ENCODE measurements at regions not wholly inside any gene's neighbourhood (a gene's known extent, or its start where the extent isn't known, plus 50 kb on each side); places are given as distances from the start of the nearest gene placed in this dataset.
A peak's percentile ranks its signal among the peaks of the same experiment; 100 is the strongest.

GRCh38 chr14:100955201-100955600, 51.7 kb upstream of the RTL1 start:
- no peak overlapping the region for H2BK5ac ChIP-seq (ENCODE audit: low read depth, low read length, poor library complexity, severe bottlenecking)
- no peak overlapping the region for H2AFZ ChIP-seq (ENCODE audit: low read depth, low read length)
- peak; percentile 1 for DNase-seq
- no peak overlapping the region for H3K4me2 ChIP-seq (ENCODE audit: low read length, poor library complexity, severe bottlenecking)
- no peak overlapping the region for H3K23ac ChIP-seq (ENCODE audit: low read length in 2 of 2)
- H2BK120ac ChIP-seq (ENCODE audit: low read depth, low read length): no peak overlapping the region
- no peak overlapping the region for H3K9ac ChIP-seq (ENCODE audit: low read length)
- WGBS: 67% methylated on average over 1 of the region's 2 CpGs
- H3K27me3 ChIP-seq (ENCODE audit: control insufficient read depth in 1 of 2, insufficient read depth in 1 of 2, low read length in 2 of 2): no peaks in the 10 kb centered on the region
- no peak overlapping the region for H3K14ac ChIP-seq (ENCODE audit: low read length in 2 of 2)
- no peaks in the 10 kb centered on the region for H3K9me3 ChIP-seq (ENCODE audit: control insufficient read depth, low read length)
- H3K18ac ChIP-seq (ENCODE audit: low read depth in 1 of 2, low read length in 2 of 2): no peak overlapping the region
- H2BK15ac ChIP-seq (ENCODE audit: low read depth, poor library complexity, severe bottlenecking): no peak overlapping the region
- no peak overlapping the region for H3K27ac ChIP-seq (ENCODE audit: low read length, poor library complexity, severe bottlenecking)
- no peaks in the 10 kb centered on the region for H3K4me1 ChIP-seq (ENCODE audit: control insufficient read depth, insufficient read depth, low read depth, low read length)
- no peak overlapping the region for H2AK5ac ChIP-seq (ENCODE audit: low read length, severe bottlenecking)
- H3K4ac ChIP-seq (ENCODE audit: low read depth in 1 of 2, low read length in 2 of 2): no peak overlapping the region
- no peak overlapping the region for H4K91ac ChIP-seq (ENCODE audit: low read length)
- no peak overlapping the region for H3K4me3 ChIP-seq (ENCODE audit: insufficient read depth in 1 of 2, low read depth in 1 of 2, low read length in 2 of 2)
- no peaks in the 10 kb centered on the region for H3K79me1 ChIP-seq (replicated peaks; ENCODE audit: low read length, poor library complexity, severe bottlenecking)
- H3K36me3 ChIP-seq (ENCODE audit: control insufficient read depth in 1 of 2, insufficient read depth in 2 of 2, low read depth in 1 of 2, low read length in 2 of 2): peaks cover 0 to 86% of the 10 kb centered on the region in 2 experiments
- no peak overlapping the region for H4K8ac ChIP-seq (ENCODE audit: low read length)
- no peak overlapping the region for H2BK12ac ChIP-seq (ENCODE audit: low read length in 2 of 2)

- H3K4ac ChIP-seq (ENCODE audit: low read depth in 1 of 2, low read length in 2 of 2): no peak overlapping the region
- no peak overlapping the region for H3K23ac ChIP-seq (ENCODE audit: low read length in 2 of 2)
- H3K79me1 ChIP-seq (replicated peaks; ENCODE audit: low read length, poor library complexity, severe bottlenecking): no peaks in the 10 kb centered on the region
- H3K9ac ChIP-seq (ENCODE audit: low read length): no peak overlapping the region
- no peak overlapping the region for H2AFZ ChIP-seq (ENCODE audit: low read depth, low read length)
- no peaks in the 10 kb centered on the region for H3K4me1 ChIP-seq (ENCODE audit: control insufficient read depth, insufficient read depth, low read depth, low read length)
- no peak overlapping the region for H2AK5ac ChIP-seq (ENCODE audit: low read length, severe bottlenecking)
- no peak for DNase-seq
- H3K14ac ChIP-seq (ENCODE audit: low read length in 2 of 2): no peak overlapping the region
- no peak overlapping the region for H3K4me2 ChIP-seq (ENCODE audit: low read length, poor library complexity, severe bottlenecking)
- WGBS: 0% methylated on average over 1 of the region's 1 CpG
- no peak overlapping the region for H4K91ac ChIP-seq (ENCODE audit: low read length)
- no peak overlapping the region for H2BK12ac ChIP-seq (ENCODE audit: low read length in 2 of 2)
- H3K18ac ChIP-seq (ENCODE audit: low read depth in 1 of 2, low read length in 2 of 2): no peak overlapping the region
- no peaks in the 10 kb centered on the region for H3K27me3 ChIP-seq (ENCODE audit: control insufficient read depth in 1 of 2, insufficient read depth in 1 of 2, low read length in 2 of 2)
- H3K36me3 ChIP-seq (ENCODE audit: control insufficient read depth in 1 of 2, insufficient read depth in 2 of 2, low read depth in 1 of 2, low read length in 2 of 2): peaks cover 0 to 91% of the 10 kb centered on the region in 2 experiments
- no peak overlapping the region for H2BK5ac ChIP-seq (ENCODE audit: low read depth, low read length, poor library complexity, severe bottlenecking)
- H2BK120ac ChIP-seq (ENCODE audit: low read depth, low read length): no peak overlapping the region
- no peak overlapping the region for H3K4me3 ChIP-seq (ENCODE audit: insufficient read depth in 1 of 2, low read depth in 1 of 2, low read length in 2 of 2)
- H3K27ac ChIP-seq (ENCODE audit: low read length, poor library complexity, severe bottlenecking): no peak overlapping the region
- H2BK15ac ChIP-seq (ENCODE audit: low read depth, poor library complexity, severe bottlenecking): no peak overlapping the region
- H3K9me3 ChIP-seq (ENCODE audit: control insufficient read depth, low read length): no peaks in the 10 kb centered on the region
- no peak overlapping the region for H4K8ac ChIP-seq (ENCODE audit: low read length)
Observed at GRCh38 chr14:100962494-100962893, 59.0 kb upstream of the RTL1 start.

- H2BK15ac ChIP-seq (ENCODE audit: low read depth, poor library complexity, severe bottlenecking): no peak overlapping the region
- no peak overlapping the region for H4K8ac ChIP-seq (ENCODE audit: low read length)
- H3K4me3 ChIP-seq (ENCODE audit: insufficient read depth in 1 of 2, low read depth in 1 of 2, low read length in 2 of 2): no peak overlapping the region
- no peaks in the 10 kb centered on the region for H3K9me3 ChIP-seq (ENCODE audit: control insufficient read depth, low read length)
- H3K27me3 ChIP-seq (ENCODE audit: control insufficient read depth in 1 of 2, insufficient read depth in 1 of 2, low read length in 2 of 2): no peaks in the 10 kb centered on the region
- WGBS: 88% methylated on average over 8 of the region's 8 CpGs
- H4K91ac ChIP-seq (ENCODE audit: low read length): no peak overlapping the region
- no peak overlapping the region for H2BK120ac ChIP-seq (ENCODE audit: low read depth, low read length)
- H3K4me1 ChIP-seq (ENCODE audit: control insufficient read depth, insufficient read depth, low read depth, low read length): no peaks in the 10 kb centered on the region
- H3K23ac ChIP-seq (ENCODE audit: low read length in 2 of 2): no peak overlapping the region
- no peak overlapping the region for H3K4ac ChIP-seq (ENCODE audit: low read depth in 1 of 2, low read length in 2 of 2)
- H3K4me2 ChIP-seq (ENCODE audit: low read length, poor library complexity, severe bottlenecking): no peak overlapping the region
- DNase-seq: no peak
- H2BK12ac ChIP-seq (ENCODE audit: low read length in 2 of 2): no peak overlapping the region
- H3K79me1 ChIP-seq (replicated peaks; ENCODE audit: low read length, poor library complexity, severe bottlenecking): no peaks in the 10 kb centered on the region
- H2AK5ac ChIP-seq (ENCODE audit: low read length, severe bottlenecking): no peak overlapping the region
- H3K27ac ChIP-seq (ENCODE audit: low read length, poor library complexity, severe bottlenecking): no peak overlapping the region
- H3K9ac ChIP-seq (ENCODE audit: low read length): no peak overlapping the region
- no peak overlapping the region for H3K18ac ChIP-seq (ENCODE audit: low read depth in 1 of 2, low read length in 2 of 2)
- no peak overlapping the region for H2AFZ ChIP-seq (ENCODE audit: low read depth, low read length)
- H3K36me3 ChIP-seq (ENCODE audit: control insufficient read depth in 1 of 2, insufficient read depth in 2 of 2, low read depth in 1 of 2, low read length in 2 of 2): peaks cover 0 to 89% of the 10 kb centered on the region in 2 experiments
- no peak overlapping the region for H2BK5ac ChIP-seq (ENCODE audit: low read depth, low read length, poor library complexity, severe bottlenecking)
- H3K14ac ChIP-seq (ENCODE audit: low read length in 2 of 2): no peak overlapping the region
Observed at GRCh38 chr14:100965296-100965695, 61.8 kb upstream of the RTL1 start.

GRCh38 chr14:100967178-100967577, 63.7 kb upstream of the RTL1 start:
- WGBS: 64% methylated on average over 1 of the region's 3 CpGs
- Histone ChIP-seq H3K36me3 (ENCODE audit: control insufficient read depth in 1 of 2, insufficient read depth in 2 of 2, low read depth in 1 of 2, low read length in 2 of 2) (peaks cover 0 to 89% of the 10 kb centered on the region in 2 experiments), H2AK5ac (ENCODE audit: low read length, severe bottlenecking) (no peak overlapping the region), H3K27me3 (ENCODE audit: control insufficient read depth in 1 of 2, insufficient read depth in 1 of 2, low read length in 2 of 2) (no peaks in the 10 kb centered on the region), H2BK120ac (ENCODE audit: low read depth, low read length) (no peak overlapping the region), H3K18ac (ENCODE audit: low read depth in 1 of 2, low read length in 2 of 2) (no peak overlapping the region), H3K23ac (ENCODE audit: low read length in 2 of 2) (no peak overlapping the region), H3K79me1 (replicated peaks; ENCODE audit: low read length, poor library complexity, severe bottlenecking) (no peaks in the 10 kb centered on the region), H3K4ac (ENCODE audit: low read depth in 1 of 2, low read length in 2 of 2) (no peak overlapping the region), H3K9me3 (ENCODE audit: control insufficient read depth, low read length) (no peaks in the 10 kb centered on the region), H4K8ac (ENCODE audit: low read length) (no peak overlapping the region), H3K4me3 (ENCODE audit: insufficient read depth in 1 of 2, low read depth in 1 of 2, low read length in 2 of 2) (no peak overlapping the region), H3K4me1 (ENCODE audit: control insufficient read depth, insufficient read depth, low read depth, low read length) (no peaks in the 10 kb centered on the region), H2BK15ac (ENCODE audit: low read depth, poor library complexity, severe bottlenecking) (no peak overlapping the region), H3K4me2 (ENCODE audit: low read length, poor library complexity, severe bottlenecking) (no peak overlapping the region), H2BK5ac (ENCODE audit: low read depth, low read length, poor library complexity, severe bottlenecking) (no peak overlapping the region), H3K27ac (ENCODE audit: low read length, poor library complexity, severe bottlenecking) (no peak overlapping the region), H2AFZ (ENCODE audit: low read depth, low read length) (no peak overlapping the region), H2BK12ac (ENCODE audit: low read length in 2 of 2) (no peak overlapping the region), H3K14ac (ENCODE audit: low read length in 2 of 2) (no peak overlapping the region), H3K9ac (ENCODE audit: low read length) (no peak overlapping the region), H4K91ac (ENCODE audit: low read length) (no peak overlapping the region)
- no peak for DNase-seq
